Stimulated activated CD4-positive, alpha-beta T cell treated with anti-CD3 and anti-CD28 coated beads, Interleukin-4, amount 100 ng/mL, for 1 hour (primary cell): ENCODE measurements at regions not wholly inside any gene's neighbourhood (a gene's known extent, or its start where the extent isn't known, plus 50 kb on each side); places are given as distances from the start of the nearest gene placed in this dataset.
"Not testable (repeated sequence)": the region's sequence is repeated elsewhere in the genome, so short reads cannot be mapped to it uniquely, and the experiment has no call there.

Experiments
- DNase-seq: peaks from one replicate; pipeline ENCODE4 v3.0.0-alpha.2; 2020

- DNase-seq, result no peak
Observed at GRCh38 chr4:112708772-112709171, 71.8 kb downstream of the LARP7 start.

- DNase-seq, result no peak
Observed at GRCh38 chr4:112714922-112715901, 78.3 kb downstream of the LARP7 start.

GRCh38 chr4:112717856-112718255, 80.9 kb downstream of the LARP7 start:
- DNase-seq, result no peak

- no peak for DNase-seq
Observed at GRCh38 chr4:112721627-112722026, 84.7 kb downstream of the LARP7 start.

- DNase-seq, result no peak
Observed at GRCh38 chr4:112726041-112726440, 89.1 kb downstream of the LARP7 start.

GRCh38 chr4:112727728-112728127, 90.8 kb downstream of the LARP7 start:
- not testable (repeated sequence) for DNase-seq

GRCh38 chr4:112731715-112732114, 94.8 kb downstream of the LARP7 start:
- DNase-seq, result no peak

- no peak for DNase-seq
Observed at GRCh38 chr4:112732142-112732541, 95.2 kb downstream of the LARP7 start.

- DNase-seq, result no peak
Observed at GRCh38 chr4:112735474-112735951, 98.6 kb downstream of the LARP7 start.

GRCh38 chr4:112736718-112737135, 99.8 kb downstream of the LARP7 start:
- no peak for DNase-seq

GRCh38 chr4:112739442-112739841, 102.5 kb downstream of the LARP7 start:
- no peak for DNase-seq

GRCh38 chr4:112747036-112747435, 110.1 kb downstream of the LARP7 start:
- DNase-seq, result no peak

- no peak for DNase-seq
Observed at GRCh38 chr4:112748352-112748878, 111.5 kb downstream of the LARP7 start.

GRCh38 chr4:112750749-112751148, 113.8 kb downstream of the LARP7 start:
- not testable (repeated sequence) for DNase-seq

- no peak for DNase-seq
Observed at GRCh38 chr4:112751447-112751846, 114.5 kb downstream of the LARP7 start.

GRCh38 chr4:112752061-112752460, 115.1 kb downstream of the LARP7 start:
- DNase-seq, result no peak

GRCh38 chr4:112752510-112752909, 115.6 kb downstream of the LARP7 start:
- no peak for DNase-seq

GRCh38 chr4:112753333-112753732, 116.4 kb downstream of the LARP7 start:
- no peak for DNase-seq

- no peak for DNase-seq
Observed at GRCh38 chr4:112759313-112759712, 122.4 kb downstream of the LARP7 start.

GRCh38 chr4:112765317-112765974, 128.5 kb downstream of the LARP7 start:
- DNase-seq, result no peak

- DNase-seq, result no peak
Observed at GRCh38 chr4:112766422-112766821, 129.5 kb downstream of the LARP7 start.

GRCh38 chr4:112767386-112767785, 130.4 kb downstream of the LARP7 start:
- no peak for DNase-seq

GRCh38 chr4:112770114-112770513, 133.2 kb downstream of the LARP7 start:
- DNase-seq, result no peak

GRCh38 chr4:112775801-112776200, 138.9 kb downstream of the LARP7 start:
- DNase-seq, result no peak
